ENCODE measurements at regions not wholly inside any gene's neighbourhood (a gene's known extent, or its start where the extent isn't known, plus 50 kb on each side); places are given as distances from the start of the nearest gene placed in this dataset.

DNA sequence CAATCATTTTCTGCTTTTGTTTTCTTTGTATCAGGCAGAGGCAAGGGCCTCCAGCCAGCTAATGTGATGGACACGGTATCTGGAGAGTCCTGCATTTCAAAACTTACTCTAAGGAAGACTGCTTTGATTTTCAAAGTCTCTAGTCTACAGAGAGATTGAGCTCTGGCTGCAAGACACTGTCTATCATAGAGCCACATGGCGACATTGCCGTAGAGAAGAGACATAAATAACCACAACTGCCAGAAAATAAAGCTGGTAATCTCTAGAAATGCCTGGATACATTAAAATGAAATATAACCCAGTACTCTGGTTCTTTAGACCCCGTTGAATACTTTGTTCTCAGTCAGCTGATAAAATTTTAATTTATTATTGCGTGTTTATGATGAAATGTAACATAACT lies 90.8 kb downstream of the OTUD1 start:
- no peak for TF ChIP-seq EZH2 (IDR thresholded peaks at IDR 0.05; ENCODE audit: insufficient read depth, poor library complexity, severe bottlenecking)
- no peak for TF ChIP-seq EZH2phosphoT487 (IDR thresholded peaks at IDR 0.05; ENCODE audit: insufficient read depth, low read depth)

Measured in GM23248 (cell line).